ENCODE measurements at regions not wholly inside any gene's neighbourhood (a gene's known extent, or its start where the extent isn't known, plus 50 kb on each side); places are given as distances from the start of the nearest gene placed in this dataset.

DNA sequence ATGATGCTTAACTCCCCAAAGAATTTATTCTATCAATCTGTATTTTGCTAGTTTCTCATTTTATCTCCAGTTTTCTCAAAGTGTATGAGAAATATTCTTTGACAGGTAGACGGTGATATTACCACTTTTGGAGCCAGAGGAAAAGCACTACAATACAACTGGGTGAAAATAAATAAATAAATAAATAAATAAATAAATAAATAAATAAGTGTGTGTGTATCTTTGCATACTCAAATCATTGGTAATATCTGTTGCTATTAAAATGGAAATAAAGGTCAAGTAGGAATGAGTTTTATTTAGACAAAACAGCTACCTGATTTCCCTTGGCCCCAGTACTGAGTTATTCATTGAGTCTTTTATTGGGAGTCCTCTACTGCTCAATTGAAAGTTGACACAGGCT lies 114.3 kb downstream of the RBMX2 start:
- no peak for FAIRE-seq

More for the DNA sequence above, 114.3 kb downstream of the RBMX2 start:
- Histone ChIP-seq H3K4me3 (replicated peaks in 1 of 3; ENCODE audit: insufficient read depth in 1 of 3, low read depth in 1 of 3, low read length in 3 of 3) (no peak overlapping the region), H2AFZ (ENCODE audit: low read depth, low read length) (no peak overlapping the region), H3K36me3 (ENCODE audit: control insufficient read depth in 2 of 2, extremely low read depth in 1 of 2, insufficient read depth in 2 of 2, low read length in 2 of 2) (no peaks in the 10 kb centered on the region), H3K27ac (ENCODE audit: insufficient read depth, low read depth, low read length) (no peak overlapping the region), H3K27me3 (ENCODE audit: control insufficient read depth in 2 of 2, insufficient read depth in 2 of 2, low read length in 2 of 2) (no peaks in the 10 kb centered on the region), H3K4me2 (ENCODE audit: insufficient read depth, low read length) (no peak overlapping the region), H4K20me1 (replicated peaks; ENCODE audit: control insufficient read depth, extremely low read depth, insufficient read depth, low read length) (no peaks in the 10 kb centered on the region), H3K4me1 (ENCODE audit: control insufficient read depth, extremely low read depth, insufficient read depth, low read length) (no peaks in the 10 kb centered on the region), H3K9ac (replicated peaks; ENCODE audit: extremely low read depth, insufficient read depth, low read length) (no peak overlapping the region), H3K9me3 (replicated peaks; ENCODE audit: control insufficient read depth, insufficient read depth, low read length) (no peaks in the 10 kb centered on the region), H3K9me1 (replicated peaks; ENCODE audit: control insufficient read depth, extremely low read depth, insufficient read depth, low read length) (no peaks in the 10 kb centered on the region), H3K79me2 (ENCODE audit: control insufficient read depth, insufficient read depth, low read length) (no peaks in the 10 kb centered on the region)
- TF ChIP-seq JUN (IDR thresholded peaks at IDR 0.05; ENCODE audit: borderline replicate concordance, insufficient read depth, insufficient read length, low read depth) (no peak), POLR2AphosphoS5 (IDR thresholded peaks at IDR 0.05; ENCODE audit: insufficient read depth, low read depth, low read length) (no peak), CTCF (IDR thresholded peaks at IDR 0.05; ENCODE audit: extremely low read depth in 1 of 2, insufficient read depth in 1 of 2, low read depth in 1 of 2, low read length in 2 of 2) (no peak), FOS (IDR thresholded peaks at IDR 0.05; ENCODE audit: borderline replicate concordance, insufficient read depth, low read length) (no peak), EZH2 (IDR thresholded peaks at IDR 0.05; ENCODE audit: borderline replicate concordance, low read depth, low read length, severe bottlenecking) (no peak)
- ChIA-PET CTCF (no interaction called here), POLR2A (no interaction called here)
- intact Hi-C loops (cut with micrococcal nuclease) (no loop called here), dilution Hi-C loops (cut with MboI; ENCODE audit: extremely low pct_ligation_motif_present, low sequenced_read_pairs) (no loop called here)
- BruUV-seq (replicated peaks), result no TSS peak
- no peak for DNase-seq (ENCODE audit: low read depth, low spot score)
